Smooth muscle cell (in vitro differentiated cells): ENCODE measurements at regions not wholly inside any gene's neighbourhood (a gene's known extent, or its start where the extent isn't known, plus 50 kb on each side); places are given as distances from the start of the nearest gene placed in this dataset.
A peak's percentile ranks its signal among the peaks of the same experiment; 100 is the strongest.
"Not testable (repeated sequence)": the region's sequence is repeated elsewhere in the genome, so short reads cannot be mapped to it uniquely, and the experiment has no call there.

Experiments used
- DNase-seq: peaks from one replicate; lab custom pipeline; 2025; ENCODE audit not compliant: unreplicated experiment; lab: John Stamatoyannopoulos, UW
- H2AFZ ChIP-seq: fragments of 200-600 bp; sonication (generic); 2 replicates; pipeline ENCODE4 v1.6.0; 2016; ENCODE audit warnings: antibody characterized with exemption, low read depth, mild to moderate bottlenecking
- H3F3A ChIP-seq: fragments of 200-600 bp; sonication (generic); 2 replicates; pipeline ENCODE4 v1.6.0; 2017; ENCODE audit warnings: antibody characterized with exemption, low read depth
- H3K27ac ChIP-seq: fragments of 200-600 bp; sonication (generic); 2 replicates; pipeline ENCODE4 v1.5.1; 2016; ENCODE audit warnings: low read depth, mild to moderate bottlenecking
- H3K27me3 ChIP-seq: fragments of 200-600 bp; sonication (generic); 2 replicates; pipeline ENCODE4 v1.6.1; 2016; ENCODE audit warnings: low read depth, mild to moderate bottlenecking
- H3K36me3 ChIP-seq: fragments of 200-600 bp; sonication (generic); 2 replicates; pipeline ENCODE4 v1.5.1; 2016; ENCODE audit warnings: low read depth
- H3K4me1 ChIP-seq: fragments of 200-600 bp; sonication (generic); 2 replicates; pipeline ENCODE4 v1.5.1; 2016; ENCODE audit warnings: low read depth
- H3K4me2 ChIP-seq: fragments of 200-600 bp; sonication (generic); 2 replicates; pipeline ENCODE4 v1.6.0; 2016; ENCODE audit warnings: mild to moderate bottlenecking
- H3K4me3 ChIP-seq: fragments of 200-600 bp; sonication (generic); 2 replicates; pipeline ENCODE4 v1.5.1; 2016; ENCODE audit warnings: mild to moderate bottlenecking
- H3K79me2 ChIP-seq: fragments of 200-600 bp; sonication (generic); 2 replicates; pipeline ENCODE4 v1.6.0; 2016; ENCODE audit warnings: low read depth, mild to moderate bottlenecking
- H3K9ac ChIP-seq: fragments of 200-600 bp; sonication (generic); 2 replicates; pipeline ENCODE4 v1.6.0; 2016; ENCODE audit warnings: low read depth
- H3K9me3 ChIP-seq: fragments of 200-600 bp; sonication (generic); replicated peaks from 2 replicates; pipeline ENCODE4 v1.5.1; 2016; ENCODE audit warnings: low read depth
- H4K20me1 ChIP-seq: fragments of 200-600 bp; sonication (generic); 2 replicates; pipeline ENCODE4 v1.6.0; 2016; ENCODE audit warnings: low read depth
- WGBS: methylation state at CpG from one replicate; pipeline ENCODE4 v1.1.7; 2016; ENCODE audit warnings: low lambda C conversion rate; 5-methylcytosine and 5-hydroxymethylcytosine counted together
- TF ChIP-seq, protein P1 (sequence below): fragments of 200-600 bp; sonication (generic); IDR thresholded peaks from 2 replicates; pipeline ENCODE4 v1.5.1; 2017; ENCODE audit warnings: borderline replicate concordance, mild to moderate bottlenecking, antibody characterized with exemption; ENCODE audit not compliant: insufficient read depth, poor library complexity, severe bottlenecking

DNA sequence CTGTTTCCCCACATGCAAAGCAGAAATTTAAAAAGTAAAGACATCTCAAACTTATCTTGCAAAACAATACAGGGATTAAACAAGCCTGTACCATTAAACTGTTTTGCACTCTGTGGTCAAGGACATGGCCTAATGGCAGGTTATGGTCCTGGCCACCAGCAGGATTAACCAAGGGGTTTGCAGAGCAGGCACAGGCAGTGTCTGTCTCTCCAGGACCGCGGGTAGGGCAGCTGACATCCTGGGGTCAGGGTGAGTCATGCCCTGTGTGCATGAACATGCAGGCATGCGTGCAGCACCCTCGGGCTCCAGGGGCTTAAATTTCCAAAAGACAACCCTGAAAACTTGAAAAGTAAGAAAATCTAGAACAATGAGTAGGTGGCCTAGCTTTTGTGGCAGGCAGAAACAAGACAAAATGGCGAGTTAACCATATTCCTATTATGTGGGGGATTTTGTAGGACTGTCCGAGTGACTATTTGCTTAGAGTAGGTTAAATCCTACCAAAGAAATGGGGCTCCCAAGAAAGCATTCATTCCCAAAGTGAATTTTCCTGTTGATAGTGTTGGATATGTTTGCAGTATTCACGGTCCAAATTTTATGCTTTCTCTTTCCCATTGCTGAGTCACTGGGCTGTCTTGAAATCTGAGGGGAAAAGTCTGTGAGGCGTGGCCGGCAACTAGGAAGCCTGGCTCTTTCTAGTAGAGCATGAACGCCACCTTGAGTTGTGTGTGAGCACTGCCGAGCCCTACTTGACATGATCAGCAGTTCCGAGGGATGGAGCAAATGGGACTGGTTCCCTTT is 158.4 kb upstream of the FAM20A start:
- no peaks in the 10 kb centered on the region for H3K27me3 ChIP-seq
- peak; percentile 28 for DNase-seq
- H2AFZ ChIP-seq = peak overlapping the region; percentile 36
- no peaks in the 10 kb centered on the region for H3K9me3 ChIP-seq
- TF ChIP-seq, protein P1, sequence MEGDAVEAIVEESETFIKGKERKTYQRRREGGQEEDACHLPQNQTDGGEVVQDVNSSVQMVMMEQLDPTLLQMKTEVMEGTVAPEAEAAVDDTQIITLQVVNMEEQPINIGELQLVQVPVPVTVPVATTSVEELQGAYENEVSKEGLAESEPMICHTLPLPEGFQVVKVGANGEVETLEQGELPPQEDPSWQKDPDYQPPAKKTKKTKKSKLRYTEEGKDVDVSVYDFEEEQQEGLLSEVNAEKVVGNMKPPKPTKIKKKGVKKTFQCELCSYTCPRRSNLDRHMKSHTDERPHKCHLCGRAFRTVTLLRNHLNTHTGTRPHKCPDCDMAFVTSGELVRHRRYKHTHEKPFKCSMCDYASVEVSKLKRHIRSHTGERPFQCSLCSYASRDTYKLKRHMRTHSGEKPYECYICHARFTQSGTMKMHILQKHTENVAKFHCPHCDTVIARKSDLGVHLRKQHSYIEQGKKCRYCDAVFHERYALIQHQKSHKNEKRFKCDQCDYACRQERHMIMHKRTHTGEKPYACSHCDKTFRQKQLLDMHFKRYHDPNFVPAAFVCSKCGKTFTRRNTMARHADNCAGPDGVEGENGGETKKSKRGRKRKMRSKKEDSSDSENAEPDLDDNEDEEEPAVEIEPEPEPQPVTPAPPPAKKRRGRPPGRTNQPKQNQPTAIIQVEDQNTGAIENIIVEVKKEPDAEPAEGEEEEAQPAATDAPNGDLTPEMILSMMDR = peak; percentile 82
- H3K9ac ChIP-seq = peak overlapping the region; percentile 85
- peak overlapping the region; percentile 55 for H3K4me3 ChIP-seq
- no peaks in the 10 kb centered on the region for H3K36me3 ChIP-seq
- H3K4me1 ChIP-seq = peaks cover 7% of the 10 kb centered on the region
- WGBS = 3% methylated on average over 12 of the region's 12 CpGs
- peak overlapping the region; percentile 95 for H3K27ac ChIP-seq
- H4K20me1 ChIP-seq = no peaks in the 10 kb centered on the region
- H3K79me2 ChIP-seq = no peaks in the 10 kb centered on the region
- H3K4me2 ChIP-seq = peak overlapping the region; percentile 92
- H3F3A ChIP-seq = peaks cover 13% of the 10 kb centered on the region

DNA sequence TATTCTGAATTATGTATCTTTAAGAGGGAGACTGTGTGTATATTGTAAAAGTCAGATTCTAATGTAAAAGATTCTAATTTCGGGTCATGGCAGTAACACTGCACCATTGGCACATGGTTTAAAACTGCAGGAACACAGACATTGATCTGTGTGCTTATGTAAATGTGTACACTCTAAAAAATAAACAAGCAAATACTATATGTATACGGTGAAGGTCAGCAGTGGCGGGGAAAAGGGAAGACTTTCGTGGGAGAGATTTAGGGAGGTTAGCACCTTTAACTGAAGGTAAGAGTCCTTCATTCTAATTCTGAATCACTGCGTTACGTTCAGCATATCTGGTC is 157.8 kb upstream of the FAM20A start:
- WGBS = 59% methylated on average over 6 of the region's 6 CpGs
- Histone ChIP-seq H3F3A (peaks cover 13% of the 10 kb centered on the region), H3K4me3 (peak overlapping the region; percentile 55), H2AFZ (peak overlapping the region; percentile 36), H4K20me1 (no peaks in the 10 kb centered on the region), H3K36me3 (no peaks in the 10 kb centered on the region), H3K9me3 (no peaks in the 10 kb centered on the region), H3K79me2 (no peaks in the 10 kb centered on the region), H3K9ac (no peak overlapping the region), H3K4me1 (peaks cover 7% of the 10 kb centered on the region), H3K27me3 (no peaks in the 10 kb centered on the region), H3K4me2 (peak overlapping the region; percentile 92), H3K27ac (peak overlapping the region; percentile 95)
- TF ChIP-seq, protein P1 = no peak
- no peak for DNase-seq

DNA sequence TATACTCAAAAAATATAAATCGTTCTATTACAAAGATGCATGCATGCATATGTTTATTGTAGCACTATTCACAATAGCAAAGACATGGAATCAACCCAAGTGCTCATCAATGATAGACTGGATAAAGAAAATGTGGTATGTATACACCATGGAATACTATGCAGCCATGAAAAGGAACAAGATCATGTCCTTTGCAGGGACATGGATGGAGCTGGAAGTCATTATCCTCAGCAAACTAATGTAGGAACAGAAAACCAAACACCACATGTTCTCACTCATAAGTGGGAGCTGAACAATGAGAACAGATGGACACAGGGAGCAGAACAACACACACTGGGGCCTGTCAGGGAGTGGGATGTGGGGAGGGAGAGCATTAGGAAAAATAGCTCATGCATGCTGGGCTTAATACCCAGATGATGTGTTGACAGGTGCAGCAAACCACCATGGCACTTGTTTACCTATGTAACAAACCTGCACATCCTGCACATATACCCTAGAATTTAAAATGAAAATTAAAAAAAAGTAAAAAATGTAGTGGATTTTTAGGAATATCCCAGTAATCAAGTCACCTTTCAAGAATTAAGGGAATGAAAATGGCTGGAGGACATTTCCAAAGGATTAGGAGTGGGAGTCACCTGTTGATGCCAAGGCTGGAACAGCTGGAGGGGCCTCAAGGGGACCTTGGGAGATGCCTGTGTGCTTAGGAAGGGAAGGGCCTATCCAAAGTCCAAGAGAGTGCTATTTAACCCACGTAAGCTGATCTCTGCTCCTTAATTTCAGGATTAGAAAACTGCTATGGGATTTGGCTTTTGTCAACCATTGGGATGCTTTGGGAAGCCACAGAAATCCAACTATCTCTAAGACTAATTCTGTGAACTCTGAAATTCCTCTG is 156.9 kb upstream of the FAM20A start:
- 76% methylated on average over 2 of the region's 2 CpGs for WGBS
- not testable (repeated sequence) for H3K9ac ChIP-seq, H2AFZ ChIP-seq, H3K4me3 ChIP-seq, H3K27me3 ChIP-seq, H3K4me2 ChIP-seq, H3K4me1 ChIP-seq, H4K20me1 ChIP-seq, DNase-seq, H3K27ac ChIP-seq, H3K36me3 ChIP-seq, H3K79me2 ChIP-seq, H3K9me3 ChIP-seq
- peaks cover 13% of the 10 kb centered on the region for H3F3A ChIP-seq

DNA sequence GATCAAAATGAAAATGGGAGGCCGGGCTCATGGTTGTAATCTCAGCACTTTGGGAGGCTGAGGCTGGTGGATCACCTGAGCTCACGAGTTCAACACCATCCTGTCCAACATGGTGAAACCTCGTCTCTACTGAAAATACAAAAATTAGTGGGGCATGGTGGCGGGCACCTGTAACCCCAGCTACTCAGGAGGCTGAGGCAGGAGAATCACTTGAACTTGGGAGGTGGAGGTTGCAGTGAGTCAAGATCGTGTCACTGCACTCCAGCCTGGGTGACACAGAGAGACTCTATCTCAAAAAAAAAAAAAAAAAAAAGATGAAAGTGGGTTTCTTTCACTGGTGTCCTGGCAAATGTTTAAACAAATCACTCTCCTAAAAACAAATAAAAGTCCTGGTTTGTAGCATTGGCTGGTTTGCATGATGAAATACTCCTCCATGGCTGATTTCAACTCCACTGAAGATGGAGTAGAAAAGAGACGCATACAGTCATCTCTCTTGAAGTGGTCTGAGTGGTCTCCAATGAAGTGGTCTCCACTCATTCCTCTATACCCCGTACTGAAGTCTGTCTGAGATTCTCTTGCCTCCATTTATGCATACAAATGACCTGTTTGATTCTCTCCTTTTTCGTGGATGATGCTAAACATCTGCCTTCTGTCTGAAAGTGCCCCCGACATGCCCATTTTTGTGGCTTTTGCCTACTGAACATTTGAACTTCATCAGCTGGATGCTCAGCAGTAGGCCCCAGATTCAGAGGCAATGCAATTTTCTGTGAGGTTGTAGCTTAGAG is 153.0 kb upstream of the FAM20A start:
- no peaks in the 10 kb centered on the region for H3K36me3 ChIP-seq
- no peaks in the 10 kb centered on the region for H3K9me3 ChIP-seq
- DNase-seq = no peak
- H4K20me1 ChIP-seq = no peaks in the 10 kb centered on the region
- no peak overlapping the region for H2AFZ ChIP-seq
- peaks cover 7% of the 10 kb centered on the region for H3K4me1 ChIP-seq
- H3K27me3 ChIP-seq = no peaks in the 10 kb centered on the region
- H3K9ac ChIP-seq = no peak overlapping the region
- H3K4me3 ChIP-seq = no peak overlapping the region
- no peak overlapping the region for H3K27ac ChIP-seq
- peaks cover 11% of the 10 kb centered on the region for H3F3A ChIP-seq
- no peak overlapping the region for H3K4me2 ChIP-seq
- TF ChIP-seq, protein P1 = no peak
- 93% methylated on average over 9 of the region's 9 CpGs for WGBS
- no peaks in the 10 kb centered on the region for H3K79me2 ChIP-seq
